Transverse colon (tissue), 4 donors: ENCODE measurements at regions not wholly inside any gene's neighbourhood (a gene's known extent, or its start where the extent isn't known, plus 50 kb on each side); places are given as distances from the start of the nearest gene placed in this dataset.

Experiments used
- CTCF ChIP-seq, 5 experiments: fragments of 200-600 bp in 3 of 5; fragments of 450-650 bp in 2 of 5; sonication (generic) in 3 of 5; IDR thresholded peaks; 1 replicate in 2 of 5; 2 replicates in 3 of 5; pipeline ENCODE4 v1.5.1; 2016 to 2017; ENCODE audit warnings: antibody characterized with exemption in 5 of 5, inconsistent platforms in 3 of 5, mild to moderate bottlenecking in 2 of 5, moderate library complexity in 1 of 5
- EP300 ChIP-seq: sonication (generic); formaldehyde crosslinking; IDR thresholded peaks from one replicate; pipeline ENCODE4 v1.6.1; 2017; ENCODE audit warnings: antibody characterized with exemption, low read depth
- POLR2AphosphoS5 ChIP-seq, 3 donors: sonication (generic); formaldehyde crosslinking; IDR thresholded peaks; one replicate each; pipeline ENCODE4 v1.6.1; 2016; ENCODE audit warnings: antibody characterized with exemption in 3 of 3

- TF ChIP-seq CTCF (IDR thresholded peaks at IDR 0.05) (no peak), EP300 (no peak), POLR2AphosphoS5 (IDR thresholded peaks at IDR 0.05) (no peak)
These were observed 109.5 kb upstream of the NFIA start for GRCh38 chr1:60972841-60973364.
